ENCODE measurements at regions not wholly inside any gene's neighbourhood (a gene's known extent, or its start where the extent isn't known, plus 50 kb on each side); places are given as distances from the start of the nearest gene placed in this dataset.

DNA sequence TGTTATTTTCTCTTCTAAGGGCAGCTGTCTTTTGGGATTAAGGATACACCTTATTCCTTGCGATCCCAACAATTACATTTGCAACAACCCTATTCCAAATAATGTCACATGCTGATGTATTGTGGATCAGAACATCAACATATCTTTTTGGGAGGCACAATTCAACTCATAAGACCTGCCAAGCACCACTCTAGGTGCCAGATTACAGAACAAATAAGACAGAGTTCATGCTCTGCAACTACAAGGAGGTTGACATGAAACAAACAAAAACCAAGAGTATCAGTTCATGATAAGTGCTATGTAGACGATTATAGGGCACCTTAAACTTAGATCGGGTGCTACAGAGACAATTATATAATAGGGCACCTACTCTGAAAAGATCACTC lies 203.2 kb upstream of the SGK1 start:
- Histone ChIP-seq H3K36me3 (no peaks in the 10 kb centered on the region), H3K4me3 (no peak overlapping the region), H3K4me1 (peaks cover 11 to 42% (median 25%) of the 10 kb centered on the region in 6 donors), H3K9me3 (no peaks in the 10 kb centered on the region), H3K27ac (peak overlapping the region in 2 of 8 donors; percentile 13 to 30), H3K27me3 (replicated peaks in 1 of 7) (no peaks in the 10 kb centered on the region)
- intact Hi-C loops (cut with DNase I; ENCODE audit: low total_unique reads) = no loop called here
- 95 to 99% (median 97%) methylated on average over 3 of the region's 3 CpGs for WGBS, 5 donors
- no peak for DNase-seq
- TF ChIP-seq POLR2AphosphoS5 (IDR thresholded peaks at IDR 0.05) = no peak
- no peak for TF ChIP-seq POLR2A (IDR thresholded peaks at IDR 0.05)
- TF ChIP-seq, protein P1, sequence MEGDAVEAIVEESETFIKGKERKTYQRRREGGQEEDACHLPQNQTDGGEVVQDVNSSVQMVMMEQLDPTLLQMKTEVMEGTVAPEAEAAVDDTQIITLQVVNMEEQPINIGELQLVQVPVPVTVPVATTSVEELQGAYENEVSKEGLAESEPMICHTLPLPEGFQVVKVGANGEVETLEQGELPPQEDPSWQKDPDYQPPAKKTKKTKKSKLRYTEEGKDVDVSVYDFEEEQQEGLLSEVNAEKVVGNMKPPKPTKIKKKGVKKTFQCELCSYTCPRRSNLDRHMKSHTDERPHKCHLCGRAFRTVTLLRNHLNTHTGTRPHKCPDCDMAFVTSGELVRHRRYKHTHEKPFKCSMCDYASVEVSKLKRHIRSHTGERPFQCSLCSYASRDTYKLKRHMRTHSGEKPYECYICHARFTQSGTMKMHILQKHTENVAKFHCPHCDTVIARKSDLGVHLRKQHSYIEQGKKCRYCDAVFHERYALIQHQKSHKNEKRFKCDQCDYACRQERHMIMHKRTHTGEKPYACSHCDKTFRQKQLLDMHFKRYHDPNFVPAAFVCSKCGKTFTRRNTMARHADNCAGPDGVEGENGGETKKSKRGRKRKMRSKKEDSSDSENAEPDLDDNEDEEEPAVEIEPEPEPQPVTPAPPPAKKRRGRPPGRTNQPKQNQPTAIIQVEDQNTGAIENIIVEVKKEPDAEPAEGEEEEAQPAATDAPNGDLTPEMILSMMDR (IDR thresholded peaks at IDR 0.05 in 8 of 11, conservative IDR thresholded peaks at IDR 0.05 in 3 of 11) = no peak

DNA sequence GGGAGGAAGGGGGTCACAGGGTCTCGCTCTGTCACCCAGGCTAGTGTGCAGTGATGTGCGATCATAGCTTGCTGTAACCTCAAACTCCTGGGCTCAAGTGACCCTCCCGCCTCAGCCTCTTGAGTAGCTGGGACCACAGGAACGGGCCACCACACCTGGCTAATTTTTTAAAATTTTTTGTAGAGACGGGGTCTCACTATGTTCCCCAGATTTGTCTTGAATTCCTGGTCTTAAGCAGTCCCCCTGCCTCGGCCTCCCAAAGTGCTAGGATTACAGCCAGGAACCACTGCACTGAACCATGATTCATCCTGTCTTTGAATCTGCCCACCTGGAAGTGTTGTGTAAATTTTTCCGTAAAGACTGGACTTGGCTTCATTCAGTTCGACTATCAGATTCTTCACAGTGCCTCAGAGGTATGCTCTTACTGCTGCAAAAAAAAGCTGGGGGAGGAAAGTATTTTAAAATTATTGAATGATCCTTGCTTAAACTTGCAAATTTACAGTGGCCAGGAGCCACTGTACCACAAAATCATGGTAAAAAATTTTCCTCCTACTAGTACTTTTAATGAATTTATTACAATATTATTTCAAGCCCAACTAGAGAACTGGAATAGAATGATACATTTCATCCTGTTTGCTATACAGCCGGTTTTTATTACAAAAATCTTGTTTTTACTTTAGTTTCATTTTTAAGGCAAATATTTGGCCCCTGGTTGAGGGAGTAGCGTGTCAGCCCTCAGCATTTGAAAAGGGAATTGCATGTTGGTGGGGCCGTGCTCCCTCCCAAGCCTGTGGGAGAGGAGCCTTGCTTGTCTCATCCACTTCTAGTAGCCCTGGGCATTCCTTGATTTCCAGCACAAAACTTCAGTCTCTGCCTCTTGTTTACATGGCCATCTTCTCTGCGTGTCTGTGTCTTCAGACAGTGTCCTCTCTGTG lies 202.5 kb upstream of the SGK1 start:
- DNase-seq = no peak
- Histone ChIP-seq H3K4me1 (peaks cover 11 to 42% (median 25%) of the 10 kb centered on the region in 6 donors), H3K27me3 (replicated peaks in 1 of 7) (no peaks in the 10 kb centered on the region), H3K36me3 (no peaks in the 10 kb centered on the region), H3K9me3 (no peaks in the 10 kb centered on the region), H3K4me3 (no peak overlapping the region), H3K27ac (peak overlapping the region in 3 of 8 donors; percentile 13 to 61 (median 47))
- TF ChIP-seq POLR2A (IDR thresholded peaks at IDR 0.05) (no peak), POLR2AphosphoS5 (IDR thresholded peaks at IDR 0.05) (no peak)
- TF ChIP-seq, protein P1 (IDR thresholded peaks at IDR 0.05 in 8 of 11, conservative IDR thresholded peaks at IDR 0.05 in 3 of 11) = no peak
- 80 to 87% (median 84%) methylated on average over 12 of the region's 12 CpGs for WGBS, 5 donors
- intact Hi-C loops (cut with DNase I; ENCODE audit: low total_unique reads) = no loop called here

DNA sequence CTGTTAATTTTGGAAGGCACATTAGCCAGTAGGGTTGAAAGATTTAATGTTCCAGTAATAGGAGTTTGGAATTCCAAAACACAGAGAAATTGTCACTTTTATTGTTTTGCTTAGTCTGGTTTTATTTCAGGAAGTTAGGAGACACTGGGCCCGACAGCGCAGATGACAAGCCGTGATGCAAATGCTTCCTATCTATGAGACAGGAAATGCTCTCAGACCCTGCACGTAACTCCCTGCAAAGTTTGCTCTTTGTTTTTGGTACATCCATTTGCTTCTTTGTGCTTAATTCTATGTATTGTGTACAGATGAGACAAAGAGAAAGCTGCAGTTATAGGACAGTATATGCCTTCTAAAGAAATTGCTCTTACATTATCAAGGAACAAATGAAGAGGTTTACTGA lies 201.6 kb upstream of the SGK1 start:
- Histone ChIP-seq H3K27me3 (replicated peaks in 1 of 7) (no peaks in the 10 kb centered on the region), H3K4me3 (no peak overlapping the region), H3K9me3 (no peaks in the 10 kb centered on the region), H3K27ac (peak overlapping the region in 5 of 8 donors; percentile 47 to 61 (median 52)), H3K4me1 (peaks cover 11 to 42% (median 25%) of the 10 kb centered on the region in 6 donors), H3K36me3 (no peaks in the 10 kb centered on the region)
- WGBS, 5 donors = 2 to 7% (median 3%) methylated on average over 4 of the region's 4 CpGs
- DNase-seq = peak; percentile 84
- TF ChIP-seq POLR2A (IDR thresholded peaks at IDR 0.05) (no peak), POLR2AphosphoS5 (IDR thresholded peaks at IDR 0.05) (peak in 1 of 3 donors; percentile 49)
- intact Hi-C loops (cut with DNase I; ENCODE audit: low total_unique reads) = no loop called here

DNA sequence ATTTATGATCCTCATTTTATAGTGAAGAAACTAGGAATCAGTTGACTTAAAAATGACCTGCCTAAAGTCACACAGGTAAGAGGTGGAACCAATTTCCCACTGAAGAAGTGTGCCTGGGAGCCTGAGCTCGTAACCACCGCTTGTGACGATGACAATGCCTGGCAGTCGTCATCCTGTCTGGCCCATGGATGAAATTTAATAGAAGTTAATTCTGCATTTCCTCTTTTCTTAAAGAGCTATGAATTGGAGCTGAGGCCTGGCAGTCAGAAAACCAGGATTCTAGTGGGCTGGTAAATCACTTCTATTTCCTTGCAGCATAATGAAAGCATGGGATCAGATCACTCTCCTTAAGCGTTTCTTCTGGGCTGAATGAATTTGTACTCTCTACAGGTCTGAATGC lies 200.0 kb upstream of the SGK1 start:
- no peak for DNase-seq
- Histone ChIP-seq H3K27ac (peak overlapping the region in 6 of 8 donors; percentile 24 to 64 (median 43)), H3K27me3 (replicated peaks in 1 of 7) (no peaks in the 10 kb centered on the region), H3K36me3 (no peaks in the 10 kb centered on the region), H3K9me3 (no peaks in the 10 kb centered on the region), H3K4me3 (no peak overlapping the region), H3K4me1 (peaks cover 11 to 45% (median 25%) of the 10 kb centered on the region in 6 donors)
- WGBS, 5 donors = 40 to 59% (median 45%) methylated on average over 5 of the region's 5 CpGs
- intact Hi-C loops (cut with DNase I; ENCODE audit: low total_unique reads) = no loop called here
- TF ChIP-seq, protein P1 (IDR thresholded peaks at IDR 0.05 in 8 of 11, conservative IDR thresholded peaks at IDR 0.05 in 3 of 11) = no peak
- no peak for TF ChIP-seq POLR2AphosphoS5 (IDR thresholded peaks at IDR 0.05)
- no peak for TF ChIP-seq POLR2A (IDR thresholded peaks at IDR 0.05)

All from spleen (tissue), 11 donors.